ENCODE measurements at regions not wholly inside any gene's neighbourhood (a gene's known extent, or its start where the extent isn't known, plus 50 kb on each side); places are given as distances from the start of the nearest gene placed in this dataset.
"Not testable (repeated sequence)": the region's sequence is repeated elsewhere in the genome, so short reads cannot be mapped to it uniquely, and the experiment has no call there.

DNA sequence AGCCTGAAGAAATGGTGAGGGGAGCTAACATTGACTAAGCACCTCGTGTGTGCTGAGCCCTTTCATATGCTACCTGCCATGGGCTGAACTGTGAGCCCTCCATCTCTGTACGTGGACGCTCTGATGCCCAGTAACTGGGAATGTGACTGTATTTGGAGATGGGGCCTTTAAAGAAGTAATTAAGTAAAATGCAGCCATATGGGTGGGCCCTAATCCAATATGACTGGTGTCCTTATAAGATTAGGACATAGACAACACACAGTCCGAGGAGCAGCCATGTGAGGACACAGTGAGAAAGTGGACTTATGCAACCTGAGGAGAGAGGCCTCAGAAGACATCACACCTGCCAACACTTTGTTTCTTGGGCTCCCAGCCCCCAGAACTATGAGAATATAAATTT is 92.7 kb upstream of the ATP1B1 start:
- DNase-seq (ENCODE audit: low read depth): no peak

DNA sequence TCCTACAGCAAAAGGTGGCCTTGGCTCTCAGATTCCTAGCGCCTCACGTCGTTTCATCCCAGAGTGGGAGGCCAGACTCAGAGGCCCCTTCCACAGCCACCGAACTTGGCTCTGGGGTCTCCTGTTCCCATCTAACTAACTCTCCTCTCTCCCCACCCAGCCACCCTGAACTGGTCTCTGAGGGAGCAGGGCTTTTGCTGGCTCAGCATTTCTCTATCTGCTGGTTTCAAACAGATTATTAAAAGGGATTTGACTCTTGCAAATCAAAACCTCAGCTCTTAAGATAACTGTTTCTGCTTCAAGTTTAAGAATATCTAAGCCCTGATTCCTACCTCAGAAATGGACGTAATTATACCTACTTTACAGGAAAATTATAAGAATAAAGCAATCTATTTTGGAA is 91.0 kb upstream of the ATP1B1 start:
- no peak for DNase-seq (ENCODE audit: low read depth)

DNA sequence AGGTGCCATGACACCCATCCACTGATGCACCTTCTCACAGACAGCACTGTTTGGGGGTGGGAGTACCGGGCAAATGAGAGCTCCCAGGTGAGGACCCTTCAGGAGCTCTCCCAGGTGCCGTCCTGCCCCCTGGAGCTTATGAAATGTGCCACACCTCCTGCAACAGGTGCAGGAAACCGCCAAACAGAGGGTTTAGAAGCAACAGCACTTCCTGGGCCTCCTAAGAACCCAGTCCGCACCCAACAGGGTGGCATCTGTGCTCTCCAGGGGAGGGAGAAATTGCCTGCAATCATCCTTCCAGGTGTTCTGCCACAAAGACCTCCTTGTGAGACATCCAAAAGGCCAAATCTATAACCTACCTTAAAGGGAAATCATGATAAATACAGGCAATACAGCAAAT is 87.7 kb upstream of the ATP1B1 start:
- no peak for DNase-seq (ENCODE audit: low read depth)

DNA sequence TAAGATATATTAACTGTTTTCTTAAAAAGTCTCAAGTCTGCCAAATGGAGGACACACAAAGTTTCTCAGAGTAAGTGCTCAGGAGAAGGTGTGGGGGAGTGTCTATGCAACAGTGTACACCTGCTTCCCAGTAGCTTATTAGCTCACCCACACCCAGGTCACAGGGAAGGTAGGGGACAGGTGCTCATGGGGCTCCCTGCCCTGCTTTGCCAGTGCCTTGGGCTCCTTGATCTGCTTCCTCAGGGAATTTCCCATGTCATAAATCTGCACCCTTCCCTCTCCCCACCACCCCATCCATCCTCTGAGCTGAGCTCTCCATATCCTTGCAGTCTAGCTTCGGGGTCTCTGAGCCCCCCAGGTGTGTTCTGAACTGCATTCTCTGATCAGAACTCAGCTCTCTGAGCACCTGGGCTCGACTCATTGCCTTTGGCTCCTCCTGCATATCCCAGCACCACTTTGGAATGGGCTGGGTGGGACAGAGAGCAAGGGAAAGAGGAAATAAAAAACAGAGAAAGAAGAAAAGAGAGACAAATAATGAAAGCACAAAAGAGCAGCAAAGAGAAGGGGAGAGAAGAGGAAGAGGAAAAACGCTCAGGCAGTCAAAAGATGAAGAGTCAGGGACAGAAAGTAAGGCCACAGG is 87.0 kb upstream of the ATP1B1 start:
- no peak for DNase-seq (ENCODE audit: low read depth)

DNA sequence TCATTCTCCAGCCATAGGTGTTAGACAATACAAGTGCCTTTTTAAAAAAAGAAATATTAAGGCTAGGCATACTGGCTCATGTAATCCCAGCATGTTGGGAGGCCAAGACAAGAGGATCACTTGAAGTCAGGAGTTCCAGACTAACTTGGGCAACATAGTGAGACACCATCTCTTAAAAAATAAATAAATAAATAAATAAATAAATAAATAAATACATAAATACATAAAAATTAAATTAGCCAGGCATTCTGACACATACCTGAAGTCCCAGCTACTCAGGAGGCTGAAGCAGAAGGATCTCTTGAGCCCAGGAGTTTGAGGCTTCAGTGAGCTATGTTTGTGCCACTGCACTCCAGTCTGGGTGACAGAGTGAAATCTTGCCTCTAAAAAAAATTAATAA is 85.8 kb upstream of the ATP1B1 start:
- DNase-seq (ENCODE audit: low read depth): no peak

DNA sequence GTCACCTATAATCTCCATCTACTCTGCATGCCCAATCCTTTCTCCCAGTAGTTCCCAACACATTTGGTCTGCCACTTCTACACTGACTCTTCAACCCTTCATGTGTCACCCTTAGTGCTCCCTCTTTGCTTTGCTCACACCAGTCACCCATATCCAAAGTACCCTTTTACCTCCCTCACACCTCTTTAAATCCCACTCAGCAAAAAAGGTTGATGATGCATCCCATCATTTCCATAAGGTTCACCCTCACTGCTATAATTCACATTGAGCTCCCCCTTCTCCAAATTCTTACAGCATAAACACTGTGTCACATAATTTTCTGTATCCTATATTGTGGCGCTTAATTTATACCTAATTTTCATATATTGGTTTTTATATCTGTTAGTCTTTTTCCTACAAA is 83.8 kb upstream of the ATP1B1 start:
- no peak for DNase-seq (ENCODE audit: low read depth)

DNA sequence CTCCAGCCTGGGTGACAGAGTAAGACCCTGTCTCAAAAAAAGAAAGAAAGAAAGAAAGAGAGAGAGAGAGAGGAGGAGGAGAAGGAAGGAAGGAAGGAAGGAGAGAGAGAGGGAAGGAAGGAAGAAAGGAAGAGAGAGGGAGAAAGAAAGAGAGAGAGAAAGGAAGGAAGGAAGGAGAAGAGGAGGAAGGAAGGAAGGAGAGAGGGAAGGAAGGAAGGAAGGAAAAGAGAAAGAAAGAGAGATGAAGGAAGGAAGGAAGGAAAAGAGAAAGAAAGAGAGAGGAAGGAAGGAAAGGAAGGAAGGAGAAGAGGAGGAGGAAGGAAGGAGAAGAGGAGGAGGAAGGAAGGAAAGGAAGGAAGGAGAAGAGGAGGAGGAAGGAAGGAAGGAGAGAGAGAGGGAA is 82.2 kb upstream of the ATP1B1 start:
- DNase-seq (ENCODE audit: low read depth): no peak

DNA sequence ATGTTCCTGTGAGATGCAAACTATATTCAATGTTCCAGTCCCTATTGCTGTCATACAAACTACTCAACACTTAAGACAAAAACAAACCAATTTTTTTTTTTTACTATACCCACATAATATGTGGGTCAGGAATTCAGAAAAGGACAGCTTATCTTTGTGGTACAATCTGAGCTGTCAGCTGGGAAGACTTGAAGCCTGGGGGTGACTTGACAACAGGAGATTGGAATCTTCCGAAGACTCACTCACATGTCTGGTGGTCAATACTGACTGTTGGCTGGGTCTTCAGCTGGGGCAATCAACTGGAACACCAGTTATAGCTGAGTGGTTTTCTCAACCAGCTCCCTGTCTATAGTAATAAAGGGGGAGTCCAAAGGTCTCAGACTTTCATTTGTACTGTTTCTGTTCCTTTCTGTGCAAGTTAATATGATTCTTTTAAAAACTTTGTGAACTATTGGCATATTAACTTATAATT is 81.7 kb upstream of the ATP1B1 start:
- no peak for DNase-seq (ENCODE audit: low read depth)

DNA sequence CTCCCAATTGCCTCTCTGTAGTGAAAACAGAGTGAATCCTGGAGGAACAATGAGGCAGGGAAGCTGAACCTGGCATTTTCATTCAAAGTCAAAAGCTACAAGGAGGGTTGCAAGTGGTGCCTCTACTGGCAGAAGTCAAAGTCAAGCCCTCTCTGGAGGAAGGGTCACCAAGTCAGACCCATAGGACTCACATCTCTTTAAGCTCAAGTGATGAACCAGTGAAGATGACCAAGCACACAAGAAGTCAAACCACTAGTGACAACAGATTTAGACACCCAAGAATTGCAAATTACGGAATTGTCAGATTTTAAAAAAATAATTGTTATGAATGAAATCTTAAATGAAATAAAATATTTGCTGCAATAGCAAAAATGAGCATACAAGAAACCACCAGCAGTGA is 81.1 kb upstream of the ATP1B1 start:
- no peak for DNase-seq (ENCODE audit: low read depth)

DNA sequence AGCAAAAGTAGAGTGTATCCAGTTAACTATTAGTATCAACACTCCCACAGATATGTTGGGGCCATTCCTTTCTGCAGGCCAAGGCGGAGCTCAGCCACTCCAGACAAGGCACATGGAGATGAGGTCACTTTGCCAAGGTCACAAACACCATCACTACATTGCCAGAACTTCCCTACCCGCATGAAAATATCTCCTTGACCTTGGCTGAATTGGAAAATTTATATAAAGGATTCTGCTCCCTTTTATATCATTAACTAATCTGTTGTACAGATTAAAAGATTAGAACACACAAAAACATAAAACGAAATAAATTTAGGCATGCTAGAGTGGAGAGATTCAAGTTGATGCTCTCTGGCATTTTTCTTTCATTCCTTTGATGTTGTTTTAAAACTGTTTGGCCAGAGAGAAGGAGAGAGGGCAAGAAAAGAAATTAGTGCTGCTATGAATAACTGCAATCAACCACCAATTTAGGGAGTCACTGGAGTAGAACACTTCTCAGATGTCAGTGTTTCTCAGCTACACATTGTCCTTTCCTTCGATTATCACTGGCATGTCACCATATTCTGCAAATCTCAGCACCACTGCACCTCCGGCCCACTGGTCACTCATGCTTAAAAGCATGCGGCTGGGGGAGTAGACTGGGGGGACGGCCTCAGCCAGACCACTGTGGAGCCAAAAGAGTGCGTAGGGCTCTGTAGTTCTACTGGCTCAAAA is 78.7 kb upstream of the ATP1B1 start:
- DNase-seq (ENCODE audit: low read depth): no peak

DNA sequence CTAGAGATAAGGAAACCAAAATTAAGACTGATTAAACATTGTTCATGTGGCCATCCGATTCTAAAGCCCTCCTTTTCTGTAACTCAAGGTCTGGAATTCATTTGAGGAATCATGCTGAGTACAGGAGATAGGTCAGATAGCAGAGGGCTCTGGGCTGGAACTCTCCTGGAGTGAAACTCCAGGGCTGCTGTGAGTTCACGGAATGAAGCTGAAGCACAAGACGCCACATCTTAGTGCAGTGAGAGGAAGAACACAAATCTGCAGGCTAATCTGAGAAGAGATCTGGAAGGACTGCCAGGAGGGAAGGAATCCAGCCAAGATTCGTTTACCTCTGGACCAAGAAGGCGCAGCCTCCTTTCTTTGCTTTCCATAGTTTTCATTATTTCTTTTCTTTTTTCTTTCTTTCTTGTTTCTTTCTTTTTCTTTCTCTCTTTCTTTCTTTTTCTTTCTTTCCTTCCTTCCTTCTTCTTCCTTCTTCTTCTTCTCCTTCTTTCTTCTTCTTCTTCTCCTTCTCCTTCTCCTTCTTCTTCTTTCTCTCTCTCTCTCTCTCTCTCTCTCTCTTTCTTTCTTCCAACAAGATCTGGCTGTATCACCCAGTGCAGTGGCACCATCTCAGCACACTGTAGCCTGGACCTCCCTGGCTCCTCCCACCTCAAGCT is 74.8 kb upstream of the ATP1B1 start:
- DNase-seq (ENCODE audit: low read depth): no peak

DNA sequence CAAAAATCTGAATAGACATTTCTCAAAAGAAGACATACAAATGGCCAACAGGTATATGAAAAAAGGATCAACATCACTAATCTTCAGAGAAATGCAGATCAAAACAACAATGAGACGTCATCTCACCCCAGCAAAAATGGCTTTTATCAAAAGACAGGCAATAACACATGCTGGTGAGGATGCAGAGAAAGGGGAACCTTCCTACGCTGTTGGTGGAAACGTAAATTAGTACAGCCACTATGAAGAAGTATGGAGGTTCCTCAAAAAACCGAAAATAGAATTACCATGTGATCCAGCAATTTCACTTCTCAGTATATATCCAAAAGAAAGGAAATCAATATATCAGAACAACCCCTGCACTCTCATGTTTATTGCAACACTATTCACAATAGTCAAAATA is 65.1 kb upstream of the ATP1B1 start:
- no peak for DNase-seq (ENCODE audit: low read depth)

DNA sequence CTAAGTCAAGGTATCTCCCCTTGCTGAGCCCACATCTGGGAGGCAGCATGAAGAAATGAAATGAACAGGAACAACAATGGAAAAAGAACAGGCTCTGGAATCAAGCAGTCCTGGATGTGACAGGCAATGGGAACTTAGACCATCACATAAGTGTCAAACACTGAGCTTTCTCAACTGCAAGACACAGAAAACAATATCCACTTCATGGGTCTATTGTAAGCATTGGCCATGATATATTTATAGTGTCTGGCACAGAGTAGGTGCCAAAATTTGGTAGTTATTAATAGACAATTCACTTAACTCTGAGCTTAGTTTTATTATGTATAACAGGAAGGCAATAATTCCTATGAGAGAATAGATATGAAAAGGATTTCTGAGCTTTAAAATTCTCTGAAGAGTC is 64.1 kb upstream of the ATP1B1 start:
- no peak for DNase-seq (ENCODE audit: low read depth)

DNA sequence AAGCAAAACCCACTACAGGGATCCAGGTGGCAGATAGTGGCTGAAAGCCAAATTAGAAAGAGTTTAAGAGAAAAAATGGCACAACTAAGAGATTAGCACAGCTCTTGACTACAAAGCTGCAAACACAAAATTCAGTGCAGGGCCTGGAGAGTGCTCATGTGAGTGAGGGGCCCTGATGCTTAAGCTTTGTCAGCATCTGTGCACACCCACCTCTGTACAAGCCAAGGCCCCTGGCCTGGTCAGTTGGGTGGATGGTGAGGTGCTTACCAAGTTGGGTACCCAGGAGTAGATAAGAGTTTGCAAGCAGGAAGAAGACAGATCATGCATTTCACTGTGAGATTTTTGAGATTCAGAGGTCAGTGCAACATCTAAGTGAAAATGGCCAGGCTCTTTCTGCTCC is 62.7 kb upstream of the ATP1B1 start:
- DNase-seq (ENCODE audit: low read depth): no peak

DNA sequence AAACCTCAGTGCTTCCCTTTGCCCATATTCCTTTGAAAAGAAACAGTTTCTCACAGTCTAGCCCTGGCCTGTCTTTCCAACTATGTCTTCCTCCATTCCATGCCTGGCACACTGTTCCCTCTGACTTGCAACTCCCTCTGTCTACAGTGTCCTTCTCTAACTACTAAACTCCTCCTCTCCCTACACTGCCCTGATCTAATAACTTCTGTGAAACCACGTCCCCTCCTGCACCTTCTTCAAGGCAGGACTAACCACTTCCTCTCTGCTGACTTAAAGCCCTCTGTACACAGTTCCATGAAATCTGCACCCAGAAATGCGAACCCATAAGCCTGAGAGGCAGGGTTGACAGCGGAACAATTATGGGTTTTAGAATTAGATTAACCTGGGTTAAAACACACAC is 62.2 kb upstream of the ATP1B1 start:
- no peak for DNase-seq (ENCODE audit: low read depth)

DNA sequence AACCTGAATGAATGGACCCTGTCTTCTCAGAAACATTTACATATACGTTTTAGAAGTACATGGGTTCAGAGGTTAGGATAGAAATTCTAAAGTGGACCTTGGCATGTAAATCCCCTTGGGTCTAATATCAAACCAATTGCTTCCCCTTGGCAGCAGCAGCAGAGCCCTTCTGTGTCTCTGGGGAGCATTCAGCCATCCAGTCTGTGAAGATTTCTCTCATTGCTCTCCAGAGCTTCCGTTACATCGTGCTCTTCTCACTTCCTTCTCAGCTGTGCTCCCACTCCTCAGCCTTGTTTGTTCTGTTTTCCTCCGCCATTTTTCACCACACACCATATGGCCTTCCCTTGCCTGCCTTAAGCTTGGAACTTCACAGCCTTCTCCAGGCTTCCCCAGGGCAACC is 61.5 kb upstream of the ATP1B1 start:
- no peak for DNase-seq (ENCODE audit: low read depth)

DNA sequence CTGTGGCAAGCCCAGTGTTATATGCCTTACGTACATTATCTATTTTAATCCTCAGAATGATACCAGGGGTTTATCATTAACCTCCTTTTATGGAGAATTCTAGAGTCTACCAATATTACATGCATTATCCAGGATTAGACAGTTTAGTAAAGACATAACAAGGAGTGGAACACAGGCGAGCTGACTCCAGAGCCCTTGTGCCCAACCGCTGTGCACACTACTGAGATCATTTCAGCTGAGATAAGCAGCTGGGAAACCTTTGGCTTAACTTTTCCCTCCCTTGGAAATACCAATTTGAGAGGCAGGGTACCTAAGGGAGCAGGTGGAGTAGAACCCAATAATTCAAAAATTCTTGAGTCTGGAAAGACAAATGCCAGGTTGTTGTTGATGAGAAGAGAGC is 59.8 kb upstream of the ATP1B1 start:
- DNase-seq (ENCODE audit: low read depth): no peak

DNA sequence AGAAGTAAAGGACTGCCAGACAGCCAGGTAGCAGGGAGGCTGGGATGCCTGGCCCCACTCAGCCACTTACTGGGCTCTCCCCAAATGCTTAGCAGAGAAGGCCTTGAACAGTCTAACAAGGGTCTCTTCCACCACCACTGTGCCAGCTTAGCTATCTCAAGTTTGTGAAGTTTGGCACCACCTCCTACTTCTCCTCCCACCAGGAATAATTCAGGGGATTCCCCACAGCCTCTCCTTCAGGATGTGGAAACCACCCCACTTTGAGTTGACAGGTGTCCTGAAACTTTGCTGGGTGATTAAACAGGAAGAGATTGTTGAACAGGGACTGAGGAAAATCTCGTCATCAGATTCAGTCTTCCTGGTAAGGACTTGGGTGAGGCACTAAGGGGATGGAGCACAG is 59.4 kb upstream of the ATP1B1 start:
- no peak for DNase-seq (ENCODE audit: low read depth)

DNA sequence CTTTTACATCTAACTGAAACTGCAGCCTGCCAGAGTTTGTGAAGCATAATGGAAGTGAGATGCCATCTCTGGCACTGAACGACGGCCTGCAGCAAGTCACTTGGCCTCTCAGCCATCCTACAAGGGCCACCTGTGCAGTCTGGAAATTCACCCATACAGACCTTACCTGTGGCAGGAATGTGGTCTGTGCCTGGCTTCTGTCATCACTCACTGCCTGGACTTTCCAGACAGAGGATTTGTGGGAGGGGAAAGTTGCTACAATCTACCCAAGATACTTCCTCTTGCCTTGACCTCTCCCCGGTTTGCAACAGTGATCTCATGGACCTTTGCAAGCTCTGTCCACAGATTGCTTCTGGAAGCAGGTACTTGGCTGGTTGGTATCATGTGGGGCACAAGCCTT is 58.4 kb upstream of the ATP1B1 start:
- no peak for DNase-seq (ENCODE audit: low read depth)

DNA sequence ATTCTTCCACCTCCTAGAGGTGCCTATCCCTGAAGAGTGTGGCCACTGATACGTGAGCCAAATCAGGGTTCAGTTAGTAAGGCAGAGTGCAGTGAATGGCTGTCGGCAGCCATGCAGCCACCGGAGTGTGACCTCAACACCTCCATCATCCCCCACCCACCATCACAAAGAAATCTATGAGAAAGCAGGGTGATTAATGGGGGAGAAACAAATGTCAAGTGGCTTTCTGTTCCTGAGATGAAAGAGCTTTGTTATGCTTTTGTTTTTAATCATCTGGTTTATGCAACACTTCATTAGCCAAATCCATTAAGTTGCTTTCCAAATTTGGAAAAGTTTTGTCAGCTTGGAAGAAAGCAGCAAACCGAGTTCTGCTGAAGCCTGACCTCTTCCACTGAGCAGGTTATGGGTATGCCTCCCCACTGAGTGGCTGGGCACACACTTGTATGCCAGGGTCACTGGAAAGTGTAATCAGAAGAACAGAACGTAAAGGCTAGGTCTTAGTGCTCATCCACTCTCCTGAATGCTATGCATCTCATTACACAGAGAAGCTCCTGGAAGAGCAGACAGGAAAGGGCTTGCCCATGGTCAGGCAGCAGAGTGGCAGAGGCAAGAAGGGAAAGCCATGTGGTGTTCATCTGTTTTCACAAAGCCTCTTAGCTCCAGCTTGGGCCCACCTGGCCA is 57.1 kb upstream of the ATP1B1 start:
- DNase-seq (ENCODE audit: low read depth): no peak

DNA sequence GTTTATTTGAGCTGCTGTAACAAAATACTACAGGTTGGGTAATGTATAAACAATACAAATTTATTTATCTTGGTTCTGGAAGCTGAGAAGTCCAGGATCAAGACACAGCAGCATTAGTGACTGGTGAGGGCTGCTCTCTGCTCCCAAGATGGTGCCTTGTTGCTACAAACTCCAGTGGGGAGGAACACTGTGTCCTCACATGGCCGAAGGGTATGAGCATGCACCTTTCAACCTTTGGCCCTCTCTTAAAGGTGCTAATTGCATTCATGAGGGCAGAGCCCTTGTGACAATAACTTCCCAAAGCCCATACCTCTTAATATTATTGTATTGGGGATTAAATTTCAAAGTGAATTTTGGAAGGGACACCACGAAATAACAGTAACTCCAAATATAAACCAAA is 55.3 kb upstream of the ATP1B1 start:
- no peak for DNase-seq (ENCODE audit: low read depth)

DNA sequence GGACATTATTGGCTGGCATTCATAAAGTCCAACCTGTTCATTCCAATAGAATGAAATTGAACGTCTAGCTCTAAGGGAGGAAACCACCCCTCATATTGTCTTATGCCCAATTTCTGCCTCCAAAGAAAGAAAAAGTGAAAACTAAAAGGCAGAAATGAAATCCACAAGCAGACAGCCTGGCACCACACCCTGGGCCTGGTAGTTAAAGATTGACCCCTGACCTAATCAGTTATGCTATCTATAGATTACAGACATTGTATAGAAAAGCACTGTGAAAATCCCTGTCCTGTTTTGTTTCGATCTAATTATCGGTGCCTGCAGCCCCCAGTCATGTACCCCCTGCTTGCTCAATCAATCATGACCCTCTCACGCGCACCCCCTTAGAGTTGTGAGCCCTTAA is 54.3 kb upstream of the ATP1B1 start:
- DNase-seq (ENCODE audit: low read depth): not testable (repeated sequence)

DNA sequence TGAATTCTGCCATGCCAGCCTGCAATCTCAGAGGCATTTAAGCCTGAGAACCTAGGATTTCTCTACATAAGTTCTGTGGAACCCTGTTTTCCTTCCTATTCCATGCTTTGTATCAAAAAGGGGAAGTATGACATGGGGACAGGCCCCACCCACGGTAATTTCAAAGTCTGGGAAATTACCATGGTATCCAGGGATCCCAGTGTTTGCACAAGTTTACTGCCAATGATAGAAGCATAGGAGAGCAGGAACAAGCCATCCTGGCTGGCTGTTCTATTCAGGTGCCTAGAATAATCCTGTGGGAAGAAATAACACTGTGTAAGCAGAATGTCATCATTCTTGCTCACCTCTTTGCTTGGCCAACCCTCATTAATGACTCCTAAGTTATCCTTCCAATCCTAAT is 53.8 kb upstream of the ATP1B1 start:
- no peak for DNase-seq (ENCODE audit: low read depth)
